CD14-positive monocyte (primary cell): ENCODE measurements at regions not wholly inside any gene's neighbourhood (a gene's known extent, or its start where the extent isn't known, plus 50 kb on each side); places are given as distances from the start of the nearest gene placed in this dataset.

Source experiments
- DNase-seq, 3 donors: peaks; one replicate each; pipeline ENCODE4 v3.0.0-alpha.2; 2011 to 2022
- H2AFZ ChIP-seq: 2 replicates; pipeline ENCODE4 v1.6.0; 2012; ENCODE audit warnings: mild to moderate bottlenecking, low read depth, low read length, inconsistent platforms; ENCODE audit not compliant: insufficient read depth, poor library complexity, severe bottlenecking
- H3K27ac ChIP-seq, 2 donors: 1 replicate in 1 of 2; 2 replicates in 1 of 2; pipeline ENCODE4 v1.5.1; 2012 to 2013; ENCODE audit warnings: low read length in 2 of 2, control low read depth in 1 of 2, inconsistent platforms in 1 of 2, low read depth in 1 of 2, mild to moderate bottlenecking in 1 of 2
- H3K27me3 ChIP-seq, 2 donors: one replicate each; pipeline versions ENCODE4 v1.6.0 to v1.6.1; 2011 to 2013; ENCODE audit warnings: low read length in 2 of 2; ENCODE audit not compliant: control insufficient read depth in 2 of 2, insufficient read depth in 2 of 2
- H3K36me3 ChIP-seq, 2 donors: replicated peaks in 1 of 2; 1 replicate in 1 of 2; 2 replicates in 1 of 2; pipeline versions ENCODE4 v1.5.1 to v1.6.1; 2012 to 2013; ENCODE audit warnings: low read length in 2 of 2, control low read depth in 1 of 2, inconsistent platforms in 1 of 2, mild to moderate bottlenecking in 1 of 2; ENCODE audit not compliant: insufficient read depth in 2 of 2, control insufficient read depth in 1 of 2
- H3K4me1 ChIP-seq, 2 donors: 1 replicate in 1 of 2; 2 replicates in 1 of 2; pipeline versions ENCODE4 v1.5.1 to v1.6.1; 2012 to 2013; ENCODE audit warnings: low read length in 2 of 2, control low read depth in 1 of 2, inconsistent platforms in 1 of 2, mild to moderate bottlenecking in 1 of 2, moderate library complexity in 1 of 2; ENCODE audit not compliant: insufficient read depth in 2 of 2, control insufficient read depth in 1 of 2
- H3K4me2 ChIP-seq: replicated peaks from 2 replicates; pipeline ENCODE3; 2012; ENCODE audit warnings: low read length, moderate library complexity, mild to moderate bottlenecking; ENCODE audit not compliant: poor library complexity, severe bottlenecking; ENCODE audit errors: extremely low read depth
- H3K4me3 ChIP-seq, 3 experiments: fragments of 200-600 bp in 1 of 3; sonication (generic) in 1 of 3; replicated peaks in 1 of 3; 1 replicate in 2 of 3; 2 replicates in 1 of 3; pipeline ENCODE4 v1.5.1; 2011 to 2013; ENCODE audit warnings: low read length in 3 of 3, mild to moderate bottlenecking in 3 of 3, control low read depth in 2 of 3, low read depth in 2 of 3, inconsistent platforms in 1 of 3, moderate library complexity in 1 of 3
- H3K79me2 ChIP-seq: 2 replicates; pipeline ENCODE4 v1.6.0; 2012; ENCODE audit warnings: mild to moderate bottlenecking, control low read depth, inconsistent platforms, low read length, moderate library complexity; ENCODE audit not compliant: insufficient read depth
- H3K9ac ChIP-seq: 2 replicates; pipeline ENCODE4 v1.6.0; 2017; ENCODE audit warnings: low read length, mild to moderate bottlenecking; ENCODE audit not compliant: insufficient read depth, poor library complexity, severe bottlenecking
- H3K9me3 ChIP-seq, 2 donors: replicated peaks in 1 of 2; 1 replicate in 1 of 2; 2 replicates in 1 of 2; pipeline versions ENCODE4 v1.5.1 to v1.6.1; 2012 to 2013; ENCODE audit warnings: low read length in 2 of 2, control low read depth in 1 of 2; ENCODE audit not compliant: control insufficient read depth in 1 of 2, insufficient read depth in 1 of 2
- H4K20me1 ChIP-seq: 2 replicates; pipeline ENCODE4 v1.6.0; 2012; ENCODE audit warnings: mild to moderate bottlenecking, low read length, control low read depth, moderate library complexity; ENCODE audit not compliant: insufficient read depth
- H3K27ac Mint-ChIP-seq, 7 donors: one replicate each; pipeline ENCODE4 v1.8.0; 2020; ENCODE audit warnings: mild to moderate bottlenecking in 7 of 7, mixed read lengths in 7 of 7, moderate library complexity in 6 of 7, inconsistent platforms in 2 of 7
- H3K27me3 Mint-ChIP-seq, 3 donors: one replicate each; pipeline ENCODE4 v1.8.0; 2021 to 2022; ENCODE audit warnings: low read depth in 3 of 3, mild to moderate bottlenecking in 3 of 3, mixed read lengths in 3 of 3, moderate library complexity in 3 of 3, inconsistent platforms in 1 of 3
- H3K36me3 Mint-ChIP-seq, 2 donors: one replicate each; pipeline ENCODE4 v1.8.0; 2020; ENCODE audit warnings: mixed read lengths in 2 of 2, inconsistent platforms in 1 of 2, mild to moderate bottlenecking in 1 of 2
- H3K4me1 Mint-ChIP-seq: one replicate; pipeline ENCODE4 v1.8.0; 2020; ENCODE audit warnings: mild to moderate bottlenecking, mixed read lengths
- H3K4me3 Mint-ChIP-seq, 2 donors: one replicate each; pipeline ENCODE4 v1.8.0; 2020; ENCODE audit warnings: mild to moderate bottlenecking in 2 of 2, mixed read lengths in 2 of 2, moderate library complexity in 1 of 2
- H3K9me3 Mint-ChIP-seq, 7 donors: one replicate each; pipeline ENCODE4 v1.8.0; 2020 to 2022; ENCODE audit warnings: mixed read lengths in 7 of 7, mild to moderate bottlenecking in 6 of 7, moderate library complexity in 6 of 7, inconsistent platforms in 2 of 7
- WGBS: methylation state at CpG from one replicate; pipeline ENCODE4 v1.1.5; 2013; ENCODE audit warnings: missing lambda C conversion rate; ENCODE audit not compliant: insufficient coverage; 5-methylcytosine and 5-hydroxymethylcytosine counted together
- intact Hi-C, 2 donors: fragments of 100-400 bp; cut with micrococcal nuclease; formaldehyde crosslinking; loops; one replicate each; pipeline versions ENCODE4 v1.15.0 to v1.15.1; 2023
- TF ChIP-seq, protein P1 (sequence below): fragments of 200-600 bp; IDR thresholded peaks from one replicate; pipeline ENCODE4 v1.8.0; 2022; ENCODE audit warnings: antibody characterized with exemption, mild to moderate bottlenecking

DNA sequence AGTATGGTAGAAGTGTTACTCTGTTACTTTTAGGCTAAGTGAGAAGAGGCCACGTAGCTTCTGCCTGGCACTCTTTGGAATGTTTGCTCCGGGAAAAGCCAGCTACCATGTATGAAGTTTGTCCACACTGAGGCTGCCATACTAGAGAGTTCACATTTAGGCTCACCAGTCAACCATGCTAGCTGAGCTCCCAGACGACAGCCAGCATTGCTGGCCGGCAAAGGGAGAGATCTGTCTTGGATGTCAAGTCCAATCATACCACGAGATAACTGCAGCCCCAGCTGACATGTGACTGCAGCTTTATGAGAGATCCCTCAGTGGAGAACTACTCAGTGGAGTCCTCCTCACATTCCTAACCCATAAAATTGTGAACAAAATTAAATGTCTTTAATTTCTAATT lies 321.2 kb upstream of the F9 start:
- Histone ChIP-seq H3K27ac (no peak overlapping the region), H2AFZ (no peak overlapping the region), H3K4me2 (no peak overlapping the region), H3K9ac (no peak overlapping the region), H3K4me1 (peaks cover 5 to 7% of the 10 kb centered on the region in 2 donors), H4K20me1 (no peaks in the 10 kb centered on the region), H3K9me3 (peaks cover 0 to 7% of the 10 kb centered on the region in 2 donors), H3K27me3 (peaks cover 47 to 48% of the 10 kb centered on the region in 2 donors), H3K4me3 (no peak overlapping the region), H3K79me2 (no peaks in the 10 kb centered on the region), H3K36me3 (no peaks in the 10 kb centered on the region)
- Mint-ChIP-seq H3K4me1 (peaks cover 8% of the 10 kb centered on the region), H3K27me3 (peaks cover 35 to 56% (median 42%) of the 10 kb centered on the region in 3 donors), H3K36me3 (peaks cover 0 to 3% of the 10 kb centered on the region in 2 donors), H3K9me3 (peaks cover 0 to 17% (median 7%) of the 10 kb centered on the region in 7 donors), H3K27ac (no peak overlapping the region), H3K4me3 (no peak overlapping the region)
- TF ChIP-seq, protein P1, sequence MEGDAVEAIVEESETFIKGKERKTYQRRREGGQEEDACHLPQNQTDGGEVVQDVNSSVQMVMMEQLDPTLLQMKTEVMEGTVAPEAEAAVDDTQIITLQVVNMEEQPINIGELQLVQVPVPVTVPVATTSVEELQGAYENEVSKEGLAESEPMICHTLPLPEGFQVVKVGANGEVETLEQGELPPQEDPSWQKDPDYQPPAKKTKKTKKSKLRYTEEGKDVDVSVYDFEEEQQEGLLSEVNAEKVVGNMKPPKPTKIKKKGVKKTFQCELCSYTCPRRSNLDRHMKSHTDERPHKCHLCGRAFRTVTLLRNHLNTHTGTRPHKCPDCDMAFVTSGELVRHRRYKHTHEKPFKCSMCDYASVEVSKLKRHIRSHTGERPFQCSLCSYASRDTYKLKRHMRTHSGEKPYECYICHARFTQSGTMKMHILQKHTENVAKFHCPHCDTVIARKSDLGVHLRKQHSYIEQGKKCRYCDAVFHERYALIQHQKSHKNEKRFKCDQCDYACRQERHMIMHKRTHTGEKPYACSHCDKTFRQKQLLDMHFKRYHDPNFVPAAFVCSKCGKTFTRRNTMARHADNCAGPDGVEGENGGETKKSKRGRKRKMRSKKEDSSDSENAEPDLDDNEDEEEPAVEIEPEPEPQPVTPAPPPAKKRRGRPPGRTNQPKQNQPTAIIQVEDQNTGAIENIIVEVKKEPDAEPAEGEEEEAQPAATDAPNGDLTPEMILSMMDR, result no peak
- 100% methylated on average over 2 of the region's 5 CpGs for WGBS
- intact Hi-C loops, result no loop called here
- DNase-seq, result no peak

DNA sequence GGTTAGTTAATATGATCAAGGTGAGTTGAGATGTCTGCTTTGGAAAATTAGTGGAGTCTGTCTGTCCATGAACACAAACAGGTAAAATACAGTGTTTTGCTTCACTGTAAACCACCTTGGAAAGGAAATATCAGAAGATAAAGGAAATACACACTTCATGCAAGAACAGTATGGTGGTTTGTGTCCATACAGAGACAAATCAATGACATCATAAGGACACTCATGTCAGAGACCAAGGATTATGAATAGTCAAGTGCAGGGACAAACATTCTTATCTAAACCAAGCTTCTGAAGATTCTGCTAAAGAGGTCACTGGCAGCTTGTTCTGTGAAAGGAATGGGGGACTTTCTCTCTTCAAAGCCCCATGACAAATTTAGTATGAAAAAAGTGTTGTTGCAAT lies 322.9 kb upstream of the F9 start:
- H4K20me1 ChIP-seq, result no peaks in the 10 kb centered on the region
- Mint-ChIP-seq H3K27me3 (peaks cover 44 to 72% (median 56%) of the 10 kb centered on the region in 3 donors), H3K36me3 (peaks cover 3 to 4% of the 10 kb centered on the region in 2 donors), H3K27ac (no peak overlapping the region), H3K4me3 (no peak overlapping the region), H3K9me3 (peaks cover 0 to 30% (median 14%) of the 10 kb centered on the region in 7 donors), H3K4me1 (peaks cover 11% of the 10 kb centered on the region)
- TF ChIP-seq, protein P1, result no peak
- DNase-seq, result no peak
- no peaks in the 10 kb centered on the region for H3K79me2 ChIP-seq
- H3K4me2 ChIP-seq, result no peak overlapping the region
- H3K9ac ChIP-seq, result no peak overlapping the region
- no peak overlapping the region for H3K27ac ChIP-seq
- H3K9me3 ChIP-seq, result peaks cover 0 to 19% of the 10 kb centered on the region in 2 donors
- peaks cover 8 to 12% of the 10 kb centered on the region in 2 donors for H3K4me1 ChIP-seq
- H3K4me3 ChIP-seq, result no peak overlapping the region
- H3K27me3 ChIP-seq, result peaks cover 49 to 61% of the 10 kb centered on the region in 2 donors
- no peaks in the 10 kb centered on the region for H3K36me3 ChIP-seq
- H2AFZ ChIP-seq, result no peak overlapping the region
- intact Hi-C loops, result no loop called here
